HepG2 (cell line): ENCODE measurements at regions not wholly inside any gene's neighbourhood (a gene's known extent, or its start where the extent isn't known, plus 50 kb on each side); places are given as distances from the start of the nearest gene placed in this dataset.

Experiments used
- ATAC-seq: fragments of 200-7000 bp; cut with Tn5 transposase; 3 replicates; pipeline ENCODE4 v1.9.1; 2020; ENCODE audit warnings: mild to moderate bottlenecking, moderate library complexity
- BruUV-seq: library from RNA; stranded (reverse); fragments of 400-500 nt; replicated peaks from 2 replicates; lab custom pipeline; 2021; lab: Mats Ljungman, UMichigan
- CTCF ChIA-PET: fragments of 300-600 bp; formaldehyde crosslinking; extraction: SDS; loops from one replicate; lab custom pipeline; 2021; ENCODE audit warnings: low total read pairs, inconsistent platforms, low intra/inter-chr PET ratio; lab: Yijun Ruan, JAX
- POLR2A ChIA-PET: fragments of 350-600 bp; sonication (Branson Sonifier 250); formaldehyde crosslinking; loops from one replicate; lab custom pipeline; 2020; ENCODE audit warnings: antibody characterized with exemption, inconsistent platforms; lab: Yijun Ruan, JAX
- DNase-seq: peaks from one replicate; pipeline ENCODE4 v3.0.0-alpha.2; 2015; ENCODE audit warnings: low spot score
- FAIRE-seq: peaks from 3 replicates; lab custom pipeline; 2011; peaks lifted over from hg19 to GRCh38; lab: Jason Lieb, UNC
- H2AFZ ChIP-seq: one replicate; pipeline ENCODE4 v1.6.1; 2011; ENCODE audit warnings: low read length, inconsistent platforms
- H3K27ac ChIP-seq: fragments of 300-600 bp; 3 replicates; pipeline ENCODE4 v1.8.0; 2011; ENCODE audit warnings: mixed run types, mild to moderate bottlenecking, mixed read lengths, low read length, inconsistent platforms; ENCODE audit not compliant: insufficient read depth; ENCODE audit errors: extremely low read length
- H3K27me3 ChIP-seq, 2 experiments: fragments of 200-600 bp in 1 of 2; 2 replicates in 1 of 2; 3 replicates in 1 of 2; pipeline versions ENCODE4 v1.6.0 to v1.8.0; 2011; ENCODE audit warnings: low read length in 2 of 2, mild to moderate bottlenecking in 2 of 2, moderate library complexity in 2 of 2, inconsistent platforms in 1 of 2; ENCODE audit not compliant: insufficient read depth in 2 of 2, control insufficient read depth in 1 of 2
- H3K36me3 ChIP-seq, 2 experiments: fragments of 200-600 bp in 1 of 2; replicated peaks in 1 of 2; 2 replicates in 1 of 2; 3 replicates in 1 of 2; pipeline versions ENCODE4 v1.5.1 to v1.8.0; 2011; ENCODE audit warnings: low read length in 2 of 2, inconsistent platforms in 1 of 2; ENCODE audit not compliant: insufficient read depth in 2 of 2, control insufficient read depth in 1 of 2
- H3K4me1 ChIP-seq: 2 replicates; pipeline ENCODE4 v1.5.1; 2012; ENCODE audit warnings: low read length, inconsistent platforms; ENCODE audit not compliant: insufficient read depth
- H3K4me2 ChIP-seq: 2 replicates; pipeline ENCODE4 v1.6.0; 2011; ENCODE audit warnings: low read depth, low read length, inconsistent platforms
- H3K4me3 ChIP-seq, 3 experiments: fragments of 200-600 bp in 1 of 3; sonication (generic), shearing (Covaris generic) in 1 of 3; replicated peaks in 1 of 3; 2 replicates each; pipeline ENCODE4 v1.5.1; 2011 to 2016; ENCODE audit warnings: low read length in 3 of 3, inconsistent platforms in 2 of 3, low read depth in 2 of 3, mild to moderate bottlenecking in 2 of 3, control low read depth in 1 of 3, mixed read lengths in 1 of 3; ENCODE audit not compliant: insufficient read depth in 1 of 3
- H3K79me2 ChIP-seq: one replicate; pipeline ENCODE4 v1.6.1; 2011; ENCODE audit warnings: low read length, inconsistent platforms; ENCODE audit not compliant: insufficient read depth
- H3K9ac ChIP-seq: 2 replicates; pipeline ENCODE4 v1.6.0; 2011; ENCODE audit warnings: mild to moderate bottlenecking, low read depth, low read length, inconsistent platforms; ENCODE audit not compliant: insufficient read depth
- H3K9me3 ChIP-seq: 2 replicates; pipeline ENCODE4 v1.5.1; 2012; ENCODE audit warnings: mild to moderate bottlenecking, low read length
- H4K20me1 ChIP-seq: 2 replicates; pipeline ENCODE4 v1.6.0; 2011; ENCODE audit warnings: inconsistent platforms, mild to moderate bottlenecking, low read length, moderate library complexity; ENCODE audit not compliant: insufficient read depth
- FOXP1 ChIP-seq, 2 experiments: fragments of 450-650 bp in 1 of 2; IDR thresholded peaks; 2 replicates each; pipeline ENCODE4 v1.6.1; 2017 to 2018; ENCODE audit warnings: antibody characterized with exemption in 1 of 2
- GZF1 ChIP-seq: sonication (generic); formaldehyde crosslinking; IDR thresholded peaks from 2 replicates; pipeline ENCODE4 v1.5.1; 2020; ENCODE audit warnings: mild to moderate bottlenecking, missing genetic modification reagents
- HNRNPK ChIP-seq: fragments of 200-400 bp; formaldehyde crosslinking; IDR thresholded peaks from 2 replicates; pipeline ENCODE4 v1.6.1; 2018; ENCODE audit warnings: low read length, low read depth, moderate library complexity, mild to moderate bottlenecking; ENCODE audit not compliant: poor library complexity, severe bottlenecking
- SYNCRIP ChIP-seq: fragments of 200-400 bp; formaldehyde crosslinking; IDR thresholded peaks from 2 replicates; pipeline ENCODE4 v1.6.1; 2018; ENCODE audit warnings: mild to moderate bottlenecking, low read depth, low read length; ENCODE audit not compliant: insufficient read depth
- TBP ChIP-seq: sonication (generic); formaldehyde crosslinking; IDR thresholded peaks from 2 replicates; pipeline ENCODE4 v1.5.0; 2020; ENCODE audit warnings: missing genetic modification reagents
- YEATS2 ChIP-seq: sonication (generic); formaldehyde crosslinking; IDR thresholded peaks from 2 replicates; pipeline ENCODE4 v1.4.0; 2020; ENCODE audit warnings: missing genetic modification reagents, borderline replicate concordance
- ZBTB3 ChIP-seq: sonication (generic); formaldehyde crosslinking; IDR thresholded peaks from 2 replicates; pipeline ENCODE4 v1.4.0; 2020; ENCODE audit warnings: low read depth, mild to moderate bottlenecking, moderate library complexity, missing genetic modification reagents, borderline replicate concordance
- ZSCAN31 ChIP-seq: sonication (generic); formaldehyde crosslinking; IDR thresholded peaks from 2 replicates; pipeline ENCODE4 v1.5.0; 2020; ENCODE audit warnings: low read depth, mild to moderate bottlenecking, missing genetic modification reagents
- WGBS: methylation state at CpG from one replicate; pipeline ENCODE4 v1.1.6; 2017; ENCODE audit warnings: low lambda C conversion rate; 5-methylcytosine and 5-hydroxymethylcytosine counted together
- in situ Hi-C: cut with HindIII; loops from 2 replicates; pipeline ENCODE4 v1.10.0; 2017; ENCODE audit warnings: low pct_unique_long_range_greater_than_20kb; ENCODE audit not compliant: extremely low pct_ligation_motif_present
- intact Hi-C: fragments of 100-400 bp; cut with micrococcal nuclease; formaldehyde crosslinking; loops from one replicate; pipeline ENCODE4 v1.10.0; 2022; ENCODE audit not compliant: unreplicated experiment
- TF ChIP-seq, protein P1 (sequence below): sonication (generic); formaldehyde crosslinking; IDR thresholded peaks from 2 replicates; pipeline ENCODE4 v1.4.0; 2020; ENCODE audit warnings: mild to moderate bottlenecking, missing genetic modification reagents
- TF ChIP-seq, protein P2 (sequence below): sonication (generic); formaldehyde crosslinking; IDR thresholded peaks from 2 replicates; pipeline ENCODE4 v1.4.0; 2020; ENCODE audit warnings: mild to moderate bottlenecking, low read depth, missing genetic modification reagents
- TF ChIP-seq, protein P3 (sequence below): sonication (generic); formaldehyde crosslinking; IDR thresholded peaks from 2 replicates; pipeline ENCODE4 v1.8.1; 2023; ENCODE audit warnings: mild to moderate bottlenecking, missing genetic modification reagents
- TF ChIP-seq, protein P4 (sequence below): sonication (generic); formaldehyde crosslinking; IDR thresholded peaks from 2 replicates; pipeline ENCODE4 v1.4.0; 2020; ENCODE audit warnings: mild to moderate bottlenecking, missing genetic modification reagents

DNA sequence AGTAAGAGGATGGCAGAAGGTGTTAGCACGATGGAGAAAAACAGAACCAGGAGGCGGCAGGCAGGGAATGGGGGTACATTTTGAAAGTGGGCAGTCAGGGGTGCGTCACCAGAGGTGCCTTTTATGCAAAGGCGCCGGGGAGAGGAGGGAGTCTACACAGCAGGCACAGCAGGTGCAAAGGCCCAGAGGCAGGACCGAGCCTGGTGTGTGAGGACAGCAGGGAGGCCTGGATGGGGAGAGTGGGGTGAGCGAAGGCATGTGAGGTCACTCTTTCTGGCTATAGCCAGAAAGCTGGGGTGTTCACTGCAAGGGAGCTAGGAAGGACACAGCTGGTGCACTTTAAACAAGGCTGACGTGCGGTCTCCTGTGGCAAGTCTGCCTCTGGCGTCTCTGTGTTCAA lies 65.0 kb downstream of the NCOR2 start (continued):
- TF ChIP-seq, protein P1, sequence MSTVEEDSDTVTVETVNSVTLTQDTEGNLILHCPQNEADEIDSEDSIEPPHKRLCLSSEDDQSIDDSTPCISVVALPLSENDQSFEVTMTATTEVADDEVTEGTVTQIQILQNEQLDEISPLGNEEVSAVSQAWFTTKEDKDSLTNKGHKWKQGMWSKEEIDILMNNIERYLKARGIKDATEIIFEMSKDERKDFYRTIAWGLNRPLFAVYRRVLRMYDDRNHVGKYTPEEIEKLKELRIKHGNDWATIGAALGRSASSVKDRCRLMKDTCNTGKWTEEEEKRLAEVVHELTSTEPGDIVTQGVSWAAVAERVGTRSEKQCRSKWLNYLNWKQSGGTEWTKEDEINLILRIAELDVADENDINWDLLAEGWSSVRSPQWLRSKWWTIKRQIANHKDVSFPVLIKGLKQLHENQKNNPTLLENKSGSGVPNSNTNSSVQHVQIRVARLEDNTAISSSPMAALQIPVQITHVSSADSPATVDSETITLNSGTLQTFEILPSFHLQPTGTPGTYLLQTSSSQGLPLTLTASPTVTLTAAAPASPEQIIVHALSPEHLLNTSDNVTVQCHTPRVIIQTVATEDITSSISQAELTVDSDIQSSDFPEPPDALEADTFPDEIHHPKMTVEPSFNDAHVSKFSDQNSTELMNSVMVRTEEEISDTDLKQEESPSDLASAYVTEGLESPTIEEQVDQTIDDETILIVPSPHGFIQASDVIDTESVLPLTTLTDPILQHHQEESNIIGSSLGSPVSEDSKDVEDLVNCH = no peak
- no peak for TF ChIP-seq SYNCRIP
- TF ChIP-seq ZBTB3 (CRISPR knock-in tag) = no peak
- TF ChIP-seq, protein P2, sequence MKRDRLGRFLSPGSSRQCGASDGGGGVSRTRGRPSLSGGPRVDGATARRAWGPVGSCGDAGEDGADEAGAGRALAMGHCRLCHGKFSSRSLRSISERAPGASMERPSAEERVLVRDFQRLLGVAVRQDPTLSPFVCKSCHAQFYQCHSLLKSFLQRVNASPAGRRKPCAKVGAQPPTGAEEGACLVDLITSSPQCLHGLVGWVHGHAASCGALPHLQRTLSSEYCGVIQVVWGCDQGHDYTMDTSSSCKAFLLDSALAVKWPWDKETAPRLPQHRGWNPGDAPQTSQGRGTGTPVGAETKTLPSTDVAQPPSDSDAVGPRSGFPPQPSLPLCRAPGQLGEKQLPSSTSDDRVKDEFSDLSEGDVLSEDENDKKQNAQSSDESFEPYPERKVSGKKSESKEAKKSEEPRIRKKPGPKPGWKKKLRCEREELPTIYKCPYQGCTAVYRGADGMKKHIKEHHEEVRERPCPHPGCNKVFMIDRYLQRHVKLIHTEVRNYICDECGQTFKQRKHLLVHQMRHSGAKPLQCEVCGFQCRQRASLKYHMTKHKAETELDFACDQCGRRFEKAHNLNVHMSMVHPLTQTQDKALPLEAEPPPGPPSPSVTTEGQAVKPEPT (CRISPR knock-in tag) = no peak
- TF ChIP-seq TBP (CRISPR knock-in tag) = no peak
- no peak for TF ChIP-seq GZF1 (CRISPR knock-in tag)
- no peak for TF ChIP-seq FOXP1 (IDR thresholded peaks at IDR 0.05)
- TF ChIP-seq FOXP1 (CRISPR knock-in tag; IDR thresholded peaks at IDR 0.05) = no peak
- no peak for TF ChIP-seq HNRNPK
- TF ChIP-seq ZSCAN31 = no peak

DNA sequence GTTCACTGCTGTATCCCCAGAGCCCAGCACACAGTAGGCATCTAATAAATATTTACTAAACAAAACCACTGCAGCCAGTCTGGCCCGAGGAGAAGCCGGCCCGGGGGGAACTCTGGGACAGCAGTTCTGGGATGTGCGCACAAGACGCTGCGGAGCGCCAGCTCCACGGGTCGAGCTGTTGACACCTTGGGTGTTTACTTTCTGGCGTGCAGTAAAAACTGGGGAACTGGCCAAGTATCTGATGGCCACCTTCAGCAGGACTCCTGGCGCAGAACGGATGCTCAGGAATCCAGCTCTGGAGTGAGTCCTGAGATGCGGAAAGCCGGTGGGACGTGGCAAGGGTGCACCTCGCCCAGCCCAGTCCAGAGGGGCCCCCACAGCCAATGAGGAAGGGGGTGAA lies 65.6 kb downstream of the NCOR2 start:
- Histone ChIP-seq H3K4me2 (no peak overlapping the region), H3K36me3 (no peaks in the 10 kb centered on the region; a peak in 3 of 5 replicates), H3K79me2 (peaks cover 16% of the 10 kb centered on the region), H3K27me3 (no peaks in the 10 kb centered on the region), H3K27ac (no peak overlapping the region), H3K9me3 (no peaks in the 10 kb centered on the region), H3K9ac (no peak overlapping the region), H3K4me3 (no peak overlapping the region), H4K20me1 (peaks cover 29% of the 10 kb centered on the region; the same call in 1 of the 2 replicates), H2AFZ (no peak overlapping the region), H3K4me1 (peaks cover 27% of the 10 kb centered on the region)
- POLR2A ChIA-PET = no interaction called here
- DNase-seq = no peak
- no peak for ATAC-seq
- intact Hi-C loops = no loop called here
- in situ Hi-C loops = no loop called here
- CTCF ChIA-PET = no interaction called here
- no TSS peak for BruUV-seq
- 95% methylated on average over 14 of the region's 16 CpGs for WGBS
- FAIRE-seq = no peak
- TF ChIP-seq, protein P3, sequence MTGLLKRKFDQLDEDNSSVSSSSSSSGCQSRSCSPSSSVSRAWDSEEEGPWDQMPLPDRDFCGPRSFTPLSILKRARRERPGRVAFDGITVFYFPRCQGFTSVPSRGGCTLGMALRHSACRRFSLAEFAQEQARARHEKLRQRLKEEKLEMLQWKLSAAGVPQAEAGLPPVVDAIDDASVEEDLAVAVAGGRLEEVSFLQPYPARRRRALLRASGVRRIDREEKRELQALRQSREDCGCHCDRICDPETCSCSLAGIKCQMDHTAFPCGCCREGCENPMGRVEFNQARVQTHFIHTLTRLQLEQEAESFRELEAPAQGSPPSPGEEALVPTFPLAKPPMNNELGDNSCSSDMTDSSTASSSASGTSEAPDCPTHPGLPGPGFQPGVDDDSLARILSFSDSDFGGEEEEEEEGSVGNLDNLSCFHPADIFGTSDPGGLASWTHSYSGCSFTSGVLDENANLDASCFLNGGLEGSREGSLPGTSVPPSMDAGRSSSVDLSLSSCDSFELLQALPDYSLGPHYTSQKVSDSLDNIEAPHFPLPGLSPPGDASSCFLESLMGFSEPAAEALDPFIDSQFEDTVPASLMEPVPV (CRISPR knock-in tag) = no peak
- TF ChIP-seq, protein P4, sequence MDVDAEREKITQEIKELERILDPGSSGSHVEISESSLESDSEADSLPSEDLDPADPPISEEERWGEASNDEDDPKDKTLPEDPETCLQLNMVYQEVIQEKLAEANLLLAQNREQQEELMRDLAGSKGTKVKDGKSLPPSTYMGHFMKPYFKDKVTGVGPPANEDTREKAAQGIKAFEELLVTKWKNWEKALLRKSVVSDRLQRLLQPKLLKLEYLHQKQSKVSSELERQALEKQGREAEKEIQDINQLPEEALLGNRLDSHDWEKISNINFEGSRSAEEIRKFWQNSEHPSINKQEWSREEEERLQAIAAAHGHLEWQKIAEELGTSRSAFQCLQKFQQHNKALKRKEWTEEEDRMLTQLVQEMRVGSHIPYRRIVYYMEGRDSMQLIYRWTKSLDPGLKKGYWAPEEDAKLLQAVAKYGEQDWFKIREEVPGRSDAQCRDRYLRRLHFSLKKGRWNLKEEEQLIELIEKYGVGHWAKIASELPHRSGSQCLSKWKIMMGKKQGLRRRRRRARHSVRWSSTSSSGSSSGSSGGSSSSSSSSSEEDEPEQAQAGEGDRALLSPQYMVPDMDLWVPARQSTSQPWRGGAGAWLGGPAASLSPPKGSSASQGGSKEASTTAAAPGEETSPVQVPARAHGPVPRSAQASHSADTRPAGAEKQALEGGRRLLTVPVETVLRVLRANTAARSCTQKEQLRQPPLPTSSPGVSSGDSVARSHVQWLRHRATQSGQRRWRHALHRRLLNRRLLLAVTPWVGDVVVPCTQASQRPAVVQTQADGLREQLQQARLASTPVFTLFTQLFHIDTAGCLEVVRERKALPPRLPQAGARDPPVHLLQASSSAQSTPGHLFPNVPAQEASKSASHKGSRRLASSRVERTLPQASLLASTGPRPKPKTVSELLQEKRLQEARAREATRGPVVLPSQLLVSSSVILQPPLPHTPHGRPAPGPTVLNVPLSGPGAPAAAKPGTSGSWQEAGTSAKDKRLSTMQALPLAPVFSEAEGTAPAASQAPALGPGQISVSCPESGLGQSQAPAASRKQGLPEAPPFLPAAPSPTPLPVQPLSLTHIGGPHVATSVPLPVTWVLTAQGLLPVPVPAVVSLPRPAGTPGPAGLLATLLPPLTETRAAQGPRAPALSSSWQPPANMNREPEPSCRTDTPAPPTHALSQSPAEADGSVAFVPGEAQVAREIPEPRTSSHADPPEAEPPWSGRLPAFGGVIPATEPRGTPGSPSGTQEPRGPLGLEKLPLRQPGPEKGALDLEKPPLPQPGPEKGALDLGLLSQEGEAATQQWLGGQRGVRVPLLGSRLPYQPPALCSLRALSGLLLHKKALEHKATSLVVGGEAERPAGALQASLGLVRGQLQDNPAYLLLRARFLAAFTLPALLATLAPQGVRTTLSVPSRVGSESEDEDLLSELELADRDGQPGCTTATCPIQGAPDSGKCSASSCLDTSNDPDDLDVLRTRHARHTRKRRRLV (CRISPR knock-in tag) = no peak
- TF ChIP-seq YEATS2 (CRISPR knock-in tag) = no peak
